ENCODE measurements at regions not wholly inside any gene's neighbourhood (a gene's known extent, or its start where the extent isn't known, plus 50 kb on each side); places are given as distances from the start of the nearest gene placed in this dataset.

DNA sequence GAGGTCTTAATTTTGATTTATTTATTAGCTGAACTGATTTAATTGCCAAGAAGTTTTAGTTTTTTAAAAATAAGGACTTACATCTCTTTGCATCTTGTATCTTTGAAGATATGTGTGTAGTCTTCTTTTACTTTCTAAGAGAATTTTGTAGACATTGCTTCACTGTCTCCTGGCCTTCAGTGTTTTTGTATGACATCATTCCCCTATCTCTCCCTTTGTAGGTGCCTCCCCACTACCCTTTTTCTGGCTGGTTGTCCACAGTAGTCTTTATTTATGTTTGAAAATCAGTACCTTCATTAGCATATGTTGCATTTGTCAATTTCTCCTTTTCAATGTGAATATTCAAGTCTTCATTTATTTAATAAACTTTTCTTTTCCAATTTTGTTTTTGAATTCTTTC, 64.1 kb upstream of the RAB18 start:
- TF ChIP-seq, protein P1, sequence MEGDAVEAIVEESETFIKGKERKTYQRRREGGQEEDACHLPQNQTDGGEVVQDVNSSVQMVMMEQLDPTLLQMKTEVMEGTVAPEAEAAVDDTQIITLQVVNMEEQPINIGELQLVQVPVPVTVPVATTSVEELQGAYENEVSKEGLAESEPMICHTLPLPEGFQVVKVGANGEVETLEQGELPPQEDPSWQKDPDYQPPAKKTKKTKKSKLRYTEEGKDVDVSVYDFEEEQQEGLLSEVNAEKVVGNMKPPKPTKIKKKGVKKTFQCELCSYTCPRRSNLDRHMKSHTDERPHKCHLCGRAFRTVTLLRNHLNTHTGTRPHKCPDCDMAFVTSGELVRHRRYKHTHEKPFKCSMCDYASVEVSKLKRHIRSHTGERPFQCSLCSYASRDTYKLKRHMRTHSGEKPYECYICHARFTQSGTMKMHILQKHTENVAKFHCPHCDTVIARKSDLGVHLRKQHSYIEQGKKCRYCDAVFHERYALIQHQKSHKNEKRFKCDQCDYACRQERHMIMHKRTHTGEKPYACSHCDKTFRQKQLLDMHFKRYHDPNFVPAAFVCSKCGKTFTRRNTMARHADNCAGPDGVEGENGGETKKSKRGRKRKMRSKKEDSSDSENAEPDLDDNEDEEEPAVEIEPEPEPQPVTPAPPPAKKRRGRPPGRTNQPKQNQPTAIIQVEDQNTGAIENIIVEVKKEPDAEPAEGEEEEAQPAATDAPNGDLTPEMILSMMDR (conservative IDR thresholded peaks at IDR 0.05; ENCODE audit: low read depth, low read length), result no peak
- TF ChIP-seq EZH2 (IDR thresholded peaks at IDR 0.05; ENCODE audit: low read length, unreplicated experiment) (no peak), EZH2phosphoT487 (IDR thresholded peaks at IDR 0.05; ENCODE audit: borderline replicate concordance, low read length) (no peak)

Data from PC-3 (cell line).